ENCODE measurements at regions not wholly inside any gene's neighbourhood (a gene's known extent, or its start where the extent isn't known, plus 50 kb on each side); places are given as distances from the start of the nearest gene placed in this dataset.

DNA sequence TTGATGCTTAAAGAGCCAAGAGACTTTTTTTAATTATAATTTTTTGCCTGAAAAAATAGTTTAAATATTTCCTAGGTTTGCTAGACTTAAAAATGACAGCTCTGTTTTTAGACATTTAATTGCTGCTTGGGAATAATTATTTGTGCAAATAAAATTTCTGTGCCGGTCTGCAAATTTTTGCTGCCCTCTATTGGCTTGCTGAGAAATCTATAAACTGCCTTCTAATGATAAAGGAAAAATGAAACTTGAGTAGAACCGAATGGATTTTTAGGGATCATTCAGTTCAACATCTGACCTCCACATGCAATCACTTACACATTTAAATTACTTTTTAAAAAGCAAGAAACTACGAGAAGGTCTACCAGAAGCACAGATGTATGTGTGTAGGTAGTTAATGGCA is 434.0 kb downstream of the FAM133A start:
- TF ChIP-seq, protein P1, sequence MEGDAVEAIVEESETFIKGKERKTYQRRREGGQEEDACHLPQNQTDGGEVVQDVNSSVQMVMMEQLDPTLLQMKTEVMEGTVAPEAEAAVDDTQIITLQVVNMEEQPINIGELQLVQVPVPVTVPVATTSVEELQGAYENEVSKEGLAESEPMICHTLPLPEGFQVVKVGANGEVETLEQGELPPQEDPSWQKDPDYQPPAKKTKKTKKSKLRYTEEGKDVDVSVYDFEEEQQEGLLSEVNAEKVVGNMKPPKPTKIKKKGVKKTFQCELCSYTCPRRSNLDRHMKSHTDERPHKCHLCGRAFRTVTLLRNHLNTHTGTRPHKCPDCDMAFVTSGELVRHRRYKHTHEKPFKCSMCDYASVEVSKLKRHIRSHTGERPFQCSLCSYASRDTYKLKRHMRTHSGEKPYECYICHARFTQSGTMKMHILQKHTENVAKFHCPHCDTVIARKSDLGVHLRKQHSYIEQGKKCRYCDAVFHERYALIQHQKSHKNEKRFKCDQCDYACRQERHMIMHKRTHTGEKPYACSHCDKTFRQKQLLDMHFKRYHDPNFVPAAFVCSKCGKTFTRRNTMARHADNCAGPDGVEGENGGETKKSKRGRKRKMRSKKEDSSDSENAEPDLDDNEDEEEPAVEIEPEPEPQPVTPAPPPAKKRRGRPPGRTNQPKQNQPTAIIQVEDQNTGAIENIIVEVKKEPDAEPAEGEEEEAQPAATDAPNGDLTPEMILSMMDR (IDR thresholded peaks at IDR 0.05; ENCODE audit: low read depth, low read length, poor library complexity, severe bottlenecking), result no peak
- no peak for TF ChIP-seq EZH2phosphoT487 (IDR thresholded peaks at IDR 0.05; ENCODE audit: borderline replicate concordance, low read length)

Data from DOHH2 (cell line).